Neural cell (in vitro differentiated cells): ENCODE measurements at regions not wholly inside any gene's neighbourhood (a gene's known extent, or its start where the extent isn't known, plus 50 kb on each side); places are given as distances from the start of the nearest gene placed in this dataset.

Source experiments
- H2AFZ ChIP-seq: fragments of 200-600, 300-800 bp; sonication (generic), shearing (Covaris generic); 2 replicates; pipeline ENCODE4 v1.6.0; 2014; ENCODE audit warnings: low read depth, mild to moderate bottlenecking, antibody characterized with exemption, low read length, moderate library complexity
- H3F3A ChIP-seq: fragments of 200-600 bp; shearing (Covaris generic); 2 replicates; pipeline ENCODE4 v1.6.1; 2016; ENCODE audit warnings: mild to moderate bottlenecking, moderate library complexity, mixed read lengths, antibody characterized with exemption, low read length; ENCODE audit not compliant: insufficient read depth, poor library complexity, severe bottlenecking
- H3K27ac ChIP-seq: fragments of 200-600, 300-800 bp; sonication (generic), shearing (Covaris generic); 2 replicates; pipeline ENCODE4 v1.5.1; 2014; ENCODE audit warnings: mild to moderate bottlenecking, low read length, moderate library complexity
- H3K27me3 ChIP-seq: fragments of 300-800, 200-600 bp; sonication (generic), shearing (Covaris generic); 2 replicates; pipeline ENCODE4 v1.6.0; 2014; ENCODE audit warnings: mild to moderate bottlenecking, low read depth, low read length, moderate library complexity; ENCODE audit not compliant: insufficient read depth
- H3K36me3 ChIP-seq: fragments of 300-800, 200-600 bp; sonication (generic), shearing (Covaris generic); 2 replicates; pipeline ENCODE4 v1.5.1; 2014; ENCODE audit warnings: mild to moderate bottlenecking, antibody characterized with exemption, low read length, moderate library complexity; ENCODE audit not compliant: insufficient read depth
- H3K4me2 ChIP-seq: fragments of 300-800, 200-600 bp; sonication (generic), shearing (Covaris generic); 2 replicates; pipeline ENCODE4 v1.6.0; 2014; ENCODE audit warnings: mild to moderate bottlenecking, low read length
- H3K4me3 ChIP-seq: fragments of 300-800, 200-600 bp; sonication (generic), shearing (Covaris generic); 2 replicates; pipeline ENCODE4 v1.5.1; 2014; ENCODE audit warnings: mild to moderate bottlenecking, low read length, moderate library complexity
- H3K79me2 ChIP-seq: fragments of 200-600 bp; shearing (Covaris generic); replicated peaks from 2 replicates; pipeline ENCODE4 v1.6.0; 2014; ENCODE audit warnings: mild to moderate bottlenecking, low read length, moderate library complexity; ENCODE audit not compliant: insufficient read depth
- H3K9ac ChIP-seq: fragments of 300-800, 200-600 bp; sonication (generic), shearing (Covaris generic); 2 replicates; pipeline ENCODE4 v1.6.1; 2016; ENCODE audit warnings: mild to moderate bottlenecking, low read length, mixed read lengths
- H3K9me2 ChIP-seq: fragments of 200-600 bp; shearing (Covaris generic); 2 replicates; pipeline ENCODE4 v1.6.1; 2016; ENCODE audit warnings: mild to moderate bottlenecking, low read length, mixed read lengths; ENCODE audit not compliant: insufficient read depth
- H3K9me3 ChIP-seq: fragments of 200-600, 300-800 bp; sonication (generic), shearing (Covaris generic); 2 replicates; pipeline ENCODE4 v1.6.1; 2016; ENCODE audit warnings: mild to moderate bottlenecking, mixed run types, low read length, moderate library complexity, mixed read lengths
- H4K20me1 ChIP-seq: fragments of 200-600 bp; shearing (Covaris generic); 2 replicates; pipeline ENCODE4 v1.6.1; 2016; ENCODE audit warnings: mild to moderate bottlenecking, mixed run types; ENCODE audit not compliant: insufficient read depth
- EP300 ChIP-seq: fragments of 450-650 bp; conservative IDR thresholded peaks from 2 replicates; pipeline ENCODE4 v1.6.1; 2014; ENCODE audit warnings: antibody characterized with exemption, mild to moderate bottlenecking, moderate library complexity; ENCODE audit not compliant: poor library complexity, severe bottlenecking
- EZH2 ChIP-seq: fragments of 200-600, 300-800 bp; shearing (Covaris generic), sonication (generic); IDR thresholded peaks from 2 replicates; pipeline ENCODE4 v1.6.1; 2014; ENCODE audit warnings: antibody characterized with exemption, low read length, borderline replicate concordance, mild to moderate bottlenecking; ENCODE audit not compliant: insufficient read depth, poor library complexity, severe bottlenecking
- MXI1 ChIP-seq: fragments of 450-650 bp; conservative IDR thresholded peaks from 2 replicates; pipeline ENCODE4 v1.6.1; 2014; ENCODE audit warnings: antibody characterized with exemption, mild to moderate bottlenecking; ENCODE audit not compliant: poor library complexity, severe bottlenecking
- POLR2AphosphoS5 ChIP-seq: IDR thresholded peaks from 2 replicates; pipeline ENCODE4 v1.6.1; 2012
- RAD21 ChIP-seq: fragments of 450-650 bp; conservative IDR thresholded peaks from 2 replicates; pipeline ENCODE4 v1.6.1; 2014; ENCODE audit warnings: antibody characterized with exemption, mild to moderate bottlenecking, moderate library complexity
- REST ChIP-seq: IDR thresholded peaks from 2 replicates; pipeline ENCODE4 v1.6.1; 2012; ENCODE audit warnings: borderline replicate concordance
- SMC3 ChIP-seq: fragments of 450-650 bp; conservative IDR thresholded peaks from 2 replicates; pipeline ENCODE4 v1.6.1; 2014; ENCODE audit warnings: antibody characterized with exemption, mild to moderate bottlenecking, moderate library complexity; ENCODE audit not compliant: poor library complexity
- TAF1 ChIP-seq: IDR thresholded peaks from 2 replicates; pipeline ENCODE4 v1.6.1; 2012; ENCODE audit warnings: low read depth
- TF ChIP-seq, protein P1 (sequence below): fragments of 450-650 bp; IDR thresholded peaks from 2 replicates; pipeline ENCODE4 v1.5.1; 2014; ENCODE audit warnings: antibody characterized with exemption, mild to moderate bottlenecking, moderate library complexity; ENCODE audit not compliant: poor library complexity, severe bottlenecking

DNA sequence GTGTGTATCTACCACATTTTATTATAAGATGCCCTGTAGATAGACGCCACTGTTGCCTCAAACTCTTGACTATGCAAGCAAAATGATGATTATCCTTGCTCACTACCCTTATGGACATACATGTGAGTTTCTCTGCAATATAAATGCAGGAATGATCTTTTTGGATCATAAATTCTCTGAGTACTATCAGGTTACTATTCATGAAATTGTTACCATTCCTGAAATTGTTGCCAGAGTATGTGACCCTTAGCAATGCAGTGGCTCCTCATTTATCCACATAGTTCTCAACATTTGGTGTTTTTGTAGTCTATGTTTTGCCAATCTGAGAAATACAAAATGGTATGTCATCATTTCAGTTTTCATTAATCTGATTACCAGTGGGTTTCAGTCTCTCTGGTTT is 166.2 kb upstream of the FAM3C start:
- Histone ChIP-seq H2AFZ (no peak overlapping the region), H3K27me3 (no peaks in the 10 kb centered on the region), H3K9ac (no peak overlapping the region), H4K20me1 (no peaks in the 10 kb centered on the region), H3F3A (no peaks in the 10 kb centered on the region), H3K27ac (no peak overlapping the region), H3K4me3 (no peak overlapping the region), H3K79me2 (no peaks in the 10 kb centered on the region), H3K9me2 (no peaks in the 10 kb centered on the region), H3K4me2 (no peak overlapping the region), H3K9me3 (no peaks in the 10 kb centered on the region), H3K36me3 (no peaks in the 10 kb centered on the region)
- TF ChIP-seq RAD21 (no peak), EP300 (no peak), SMC3 (no peak), REST (no peak), POLR2AphosphoS5 (no peak), MXI1 (no peak), TAF1 (no peak), EZH2 (no peak)
- TF ChIP-seq, protein P1, sequence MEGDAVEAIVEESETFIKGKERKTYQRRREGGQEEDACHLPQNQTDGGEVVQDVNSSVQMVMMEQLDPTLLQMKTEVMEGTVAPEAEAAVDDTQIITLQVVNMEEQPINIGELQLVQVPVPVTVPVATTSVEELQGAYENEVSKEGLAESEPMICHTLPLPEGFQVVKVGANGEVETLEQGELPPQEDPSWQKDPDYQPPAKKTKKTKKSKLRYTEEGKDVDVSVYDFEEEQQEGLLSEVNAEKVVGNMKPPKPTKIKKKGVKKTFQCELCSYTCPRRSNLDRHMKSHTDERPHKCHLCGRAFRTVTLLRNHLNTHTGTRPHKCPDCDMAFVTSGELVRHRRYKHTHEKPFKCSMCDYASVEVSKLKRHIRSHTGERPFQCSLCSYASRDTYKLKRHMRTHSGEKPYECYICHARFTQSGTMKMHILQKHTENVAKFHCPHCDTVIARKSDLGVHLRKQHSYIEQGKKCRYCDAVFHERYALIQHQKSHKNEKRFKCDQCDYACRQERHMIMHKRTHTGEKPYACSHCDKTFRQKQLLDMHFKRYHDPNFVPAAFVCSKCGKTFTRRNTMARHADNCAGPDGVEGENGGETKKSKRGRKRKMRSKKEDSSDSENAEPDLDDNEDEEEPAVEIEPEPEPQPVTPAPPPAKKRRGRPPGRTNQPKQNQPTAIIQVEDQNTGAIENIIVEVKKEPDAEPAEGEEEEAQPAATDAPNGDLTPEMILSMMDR: no peak

DNA sequence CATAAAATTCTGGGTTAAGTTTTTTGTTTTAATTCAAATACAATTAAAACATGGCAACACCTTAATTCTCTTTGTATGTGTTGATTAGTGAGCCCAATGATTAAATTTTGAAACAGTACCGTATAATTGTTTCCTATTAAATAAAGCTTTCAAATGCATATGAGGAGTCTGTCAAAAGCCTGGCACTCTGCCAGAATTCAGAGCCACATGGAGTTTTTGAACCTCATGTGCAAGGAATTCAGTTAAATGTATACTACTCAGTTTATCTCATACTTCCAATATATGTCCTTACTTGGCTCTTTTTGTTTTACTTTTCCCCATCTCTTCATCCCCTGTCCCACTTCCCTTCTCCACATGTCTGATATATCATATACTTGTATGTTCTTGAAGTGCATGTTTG is 165.6 kb upstream of the FAM3C start:
- Histone ChIP-seq H3K79me2 (no peaks in the 10 kb centered on the region), H4K20me1 (no peaks in the 10 kb centered on the region), H3F3A (no peaks in the 10 kb centered on the region), H3K9me3 (no peaks in the 10 kb centered on the region), H3K4me2 (no peak overlapping the region), H2AFZ (no peak overlapping the region), H3K9me2 (no peaks in the 10 kb centered on the region), H3K36me3 (no peaks in the 10 kb centered on the region), H3K4me3 (no peak overlapping the region), H3K27ac (no peak overlapping the region), H3K9ac (no peak overlapping the region), H3K27me3 (no peaks in the 10 kb centered on the region)
- no peak for TF ChIP-seq TAF1
- no peak for TF ChIP-seq MXI1
- no peak for TF ChIP-seq EZH2
- TF ChIP-seq, protein P1: no peak
- TF ChIP-seq RAD21: no peak
- TF ChIP-seq REST: no peak
- TF ChIP-seq EP300: no peak
- TF ChIP-seq POLR2AphosphoS5: no peak
- no peak for TF ChIP-seq SMC3
